ENCODE measurements at regions not wholly inside any gene's neighbourhood (a gene's known extent, or its start where the extent isn't known, plus 50 kb on each side); places are given as distances from the start of the nearest gene placed in this dataset.

GRCh38 chr22:47435204-47435487 lies 672.7 kb downstream of the TBC1D22A start:
- TF ChIP-seq POLR2A (IDR thresholded peaks at IDR 0.05) (no peak), POLR2AphosphoS5 (IDR thresholded peaks at IDR 0.05) (no peak), CTCF (IDR thresholded peaks at IDR 0.05 in 8 of 11, conservative IDR thresholded peaks at IDR 0.05 in 3 of 11) (no peak)

Data from spleen (tissue), 7 donors.